Fibroblast of gingiva (primary cell): ENCODE measurements at regions not wholly inside any gene's neighbourhood (a gene's known extent, or its start where the extent isn't known, plus 50 kb on each side); places are given as distances from the start of the nearest gene placed in this dataset.
"Not testable (repeated sequence)": the region's sequence is repeated elsewhere in the genome, so short reads cannot be mapped to it uniquely, and the experiment has no call there.

Experiments
- DNase-seq: peaks from one replicate; pipeline ENCODE4 v3.0.0-alpha.2; 2011; ENCODE audit warnings: low read depth

- no peak for DNase-seq
Measured at GRCh38 chr16:82300374-82300951, 130.4 kb upstream of the MPHOSPH6 start.

GRCh38 chr16:82298472-82298871 is 128.4 kb upstream of the MPHOSPH6 start:
- no peak for DNase-seq

- DNase-seq = no peak
Measured at GRCh38 chr16:82295290-82296201, 125.5 kb upstream of the MPHOSPH6 start.

- DNase-seq = no peak
Measured at GRCh38 chr16:82293671-82294070, 123.6 kb upstream of the MPHOSPH6 start.

DNA sequence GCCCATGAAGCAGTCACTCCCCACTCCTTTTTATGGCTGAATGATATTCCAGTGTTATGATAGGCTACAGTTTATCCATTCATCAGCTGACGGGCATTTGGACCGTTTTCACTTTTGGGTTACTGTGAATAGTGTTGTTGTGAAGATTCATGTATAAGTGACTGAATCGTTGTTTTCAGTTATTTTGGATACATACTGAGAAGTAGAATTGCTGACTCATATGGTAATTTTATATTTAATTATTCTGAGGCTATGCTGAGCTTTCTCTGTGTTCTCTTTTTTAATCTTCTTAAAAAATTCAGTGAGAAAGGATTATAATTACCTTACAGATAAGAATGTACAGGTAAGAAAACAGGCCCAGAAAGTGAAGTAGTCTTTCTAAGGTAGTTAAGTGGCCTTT is 117.9 kb upstream of the MPHOSPH6 start:
- DNase-seq = no peak

GRCh38 chr16:82282662-82283061 is 112.6 kb upstream of the MPHOSPH6 start:
- no peak for DNase-seq

DNA sequence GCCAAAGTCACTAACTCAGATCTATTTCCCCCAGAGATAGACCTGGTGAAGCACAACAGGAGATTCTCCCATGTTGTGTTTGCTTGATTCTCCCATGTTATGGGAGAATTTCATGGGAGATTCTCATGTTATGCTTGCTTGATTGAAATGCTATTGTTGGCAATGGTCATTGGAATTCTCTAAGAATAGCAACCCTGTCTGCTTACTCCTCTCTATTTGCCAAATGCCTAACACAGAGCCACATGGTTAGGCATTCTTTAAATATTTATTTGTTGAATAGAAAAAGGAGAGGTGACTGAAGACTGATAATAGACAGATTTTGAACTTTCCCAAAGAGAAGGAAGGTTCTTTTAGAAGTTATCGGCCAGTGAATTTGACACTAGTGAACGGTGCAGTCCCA is 111.5 kb upstream of the MPHOSPH6 start:
- no peak for DNase-seq

- no peak for DNase-seq
Measured at GRCh38 chr16:82280867-82281266, 110.8 kb upstream of the MPHOSPH6 start.

- DNase-seq = not testable (repeated sequence)
Measured at GRCh38 chr16:82275349-82275748, 105.3 kb upstream of the MPHOSPH6 start.

DNA sequence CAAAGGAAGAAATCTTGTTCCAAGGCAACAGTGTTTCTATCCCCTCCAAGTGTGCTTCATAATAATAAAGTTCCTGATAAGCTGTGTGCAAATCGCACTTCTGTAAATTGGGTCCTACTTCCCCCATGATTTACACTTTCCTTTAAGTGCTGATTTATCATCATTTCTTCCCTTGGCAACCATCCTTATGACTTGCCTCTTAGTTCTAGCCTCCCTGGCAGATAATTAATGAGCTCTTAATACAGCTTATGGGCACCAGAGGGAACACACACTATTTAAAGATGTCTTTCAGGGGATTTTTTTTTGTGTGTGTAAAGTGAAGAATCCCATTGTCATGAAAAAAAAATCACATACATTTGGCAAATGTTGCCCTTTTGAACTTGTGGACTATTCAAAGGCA is 101.6 kb upstream of the MPHOSPH6 start:
- no peak for DNase-seq

GRCh38 chr16:82267675-82268074 is 97.7 kb upstream of the MPHOSPH6 start:
- not testable (repeated sequence) for DNase-seq

DNA sequence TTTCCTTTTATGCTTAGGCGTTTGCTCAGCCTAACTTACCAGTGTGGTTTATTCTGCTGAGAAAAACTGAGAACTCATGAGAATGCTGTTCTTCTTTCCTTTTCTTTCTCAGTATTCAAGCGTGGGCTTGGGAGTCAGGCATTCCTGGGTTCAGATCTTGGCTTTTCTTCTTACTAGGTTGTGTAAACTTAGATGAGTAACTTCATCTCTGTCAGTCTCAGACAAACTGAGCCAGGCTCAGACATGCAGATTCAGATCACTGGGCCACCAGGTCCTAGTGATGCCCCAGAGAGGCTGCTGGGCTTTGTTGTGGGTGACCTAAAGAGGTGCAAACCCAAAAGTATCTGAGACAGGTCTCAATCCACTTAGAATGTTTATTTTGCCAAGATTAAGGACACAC is 95.8 kb upstream of the MPHOSPH6 start:
- DNase-seq = no peak

GRCh38 chr16:82264756-82265155 is 94.7 kb upstream of the MPHOSPH6 start:
- no peak for DNase-seq

DNA sequence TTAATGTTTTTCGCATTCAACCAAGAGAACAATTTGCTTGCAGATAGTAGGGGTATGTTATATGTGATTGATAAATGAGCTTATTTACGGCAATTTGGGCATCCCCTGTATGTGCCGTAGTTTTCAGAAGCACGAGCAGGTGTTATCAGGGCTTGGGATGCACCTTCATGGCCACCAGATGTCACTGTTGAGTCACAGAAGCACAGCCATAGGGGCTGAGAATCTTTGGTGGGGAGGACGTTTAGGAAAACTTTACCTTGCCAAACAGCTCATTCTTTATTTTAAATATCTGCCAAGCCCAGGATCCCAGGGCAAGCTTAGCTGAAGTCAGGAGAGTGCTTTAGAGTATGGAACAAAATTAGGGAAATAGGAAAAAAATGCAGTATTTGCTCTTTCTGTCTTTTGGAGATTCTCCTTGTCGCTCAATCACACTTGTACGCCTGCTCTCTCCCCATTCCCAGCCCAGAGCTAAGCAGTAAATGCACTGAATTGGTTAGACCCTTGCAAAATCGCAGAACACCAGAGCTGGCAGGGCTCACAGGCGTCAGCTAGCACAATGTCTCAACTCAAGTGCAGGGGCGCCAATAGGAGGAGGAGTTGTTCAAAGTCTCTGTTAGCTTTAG is 93.6 kb upstream of the MPHOSPH6 start:
- DNase-seq = peak; percentile 31

GRCh38 chr16:82262244-82262643 is 92.2 kb upstream of the MPHOSPH6 start:
- no peak for DNase-seq

DNA sequence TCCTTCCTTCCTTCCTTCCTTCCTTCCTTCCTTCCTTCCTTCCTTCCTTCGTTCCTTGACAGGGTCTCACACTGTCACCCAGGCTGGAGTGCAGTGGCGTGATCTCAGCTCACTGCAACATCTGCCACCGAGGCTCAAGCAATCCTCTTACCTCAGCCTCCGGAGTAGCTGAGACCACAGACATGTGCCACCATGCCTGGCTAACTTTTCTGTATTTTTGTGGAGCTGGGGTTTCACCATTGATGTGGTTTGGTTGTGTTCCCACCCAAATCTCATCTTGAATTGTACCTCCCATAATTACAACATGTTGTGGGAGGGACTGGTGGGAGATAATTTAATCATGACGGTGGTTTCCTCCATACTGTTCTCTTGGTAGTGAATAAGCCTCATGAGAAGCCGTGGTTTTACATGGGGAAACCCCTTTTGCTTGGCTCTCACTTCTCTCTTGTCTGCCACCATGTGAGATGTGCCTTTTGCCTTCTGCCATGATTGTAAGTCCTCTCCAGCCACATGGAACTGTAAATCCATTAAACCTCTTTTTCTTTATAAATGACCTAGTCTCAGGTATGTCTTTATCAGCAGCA is 90.3 kb upstream of the MPHOSPH6 start:
- no peak for DNase-seq

- no peak for DNase-seq
Measured at GRCh38 chr16:82259731-82260130, 89.7 kb upstream of the MPHOSPH6 start.

DNA sequence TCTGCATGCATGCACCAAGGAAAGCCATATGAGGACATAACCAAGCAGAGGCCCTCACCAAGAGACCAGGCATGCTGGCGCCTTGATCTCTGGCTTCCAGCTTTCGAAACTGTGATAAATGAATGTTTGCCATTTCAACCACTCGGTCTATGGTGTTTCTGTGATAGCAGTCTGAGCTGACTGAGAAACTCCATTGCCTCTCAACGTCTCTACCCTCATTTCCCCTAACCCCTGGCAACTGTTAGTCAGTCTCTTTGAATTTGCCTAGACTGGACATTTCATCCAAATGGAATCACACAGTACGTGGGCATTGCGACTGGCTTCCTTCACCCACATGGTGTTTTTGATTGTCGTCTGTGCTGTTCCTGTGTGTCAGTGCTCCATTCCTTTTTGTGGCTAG is 88.0 kb upstream of the MPHOSPH6 start:
- no peak for DNase-seq

DNA sequence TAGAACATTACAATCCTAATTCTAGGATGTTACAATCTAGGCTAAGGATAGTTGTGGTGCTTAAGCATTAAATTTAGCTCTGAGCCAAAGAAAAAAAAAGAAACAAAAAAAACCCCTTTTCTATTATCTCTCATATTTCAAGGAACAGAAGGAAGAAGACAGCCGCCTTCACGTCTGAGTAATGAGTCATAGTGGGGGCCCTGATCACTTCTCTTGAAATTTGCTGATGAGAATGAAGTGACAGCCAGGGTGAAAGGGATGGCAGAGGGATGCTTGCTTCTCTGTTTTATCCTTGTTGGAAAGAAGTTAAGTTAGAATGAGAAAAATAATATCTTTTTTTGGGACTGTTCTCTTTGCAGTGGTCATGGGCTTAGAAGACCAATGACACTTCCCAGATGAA is 82.6 kb upstream of the MPHOSPH6 start:
- no peak for DNase-seq

GRCh38 chr16:82248677-82249076 is 78.7 kb upstream of the MPHOSPH6 start:
- no peak for DNase-seq

DNA sequence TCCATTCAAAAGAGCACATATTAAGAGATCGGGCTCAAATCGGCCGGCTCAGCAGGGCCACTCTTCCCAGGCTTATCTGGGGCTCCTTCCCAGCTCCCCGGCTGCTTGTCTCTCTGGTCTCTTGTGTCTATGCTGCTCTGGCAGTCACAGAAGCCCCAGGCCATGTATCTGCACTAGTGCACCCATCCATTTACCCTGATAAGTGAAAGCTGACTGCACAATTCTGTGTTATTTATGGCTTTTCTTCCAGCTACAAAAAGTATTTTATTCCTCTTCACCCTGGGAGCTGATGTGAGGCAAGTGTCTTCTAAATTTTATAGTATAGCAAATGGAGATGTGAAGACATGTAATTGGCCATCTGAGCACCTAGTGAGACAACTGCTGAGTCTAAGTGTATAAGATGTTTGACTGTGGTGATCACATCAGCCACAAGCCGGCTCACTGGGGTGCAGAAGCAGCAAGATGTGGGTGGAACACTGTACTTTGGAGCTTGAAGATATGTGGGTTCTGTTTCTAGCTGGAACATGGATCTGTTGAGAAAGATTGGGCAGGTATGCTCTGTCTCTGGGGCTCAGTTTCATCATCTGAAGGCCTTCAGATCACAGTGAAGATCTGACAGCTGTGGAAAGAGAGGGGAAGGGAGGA is 78.1 kb upstream of the MPHOSPH6 start:
- DNase-seq = no peak

- no peak for DNase-seq
Measured at GRCh38 chr16:82242201-82242600, 72.2 kb upstream of the MPHOSPH6 start.
